Pancreas (tissue), 10 donors: ENCODE measurements at regions not wholly inside any gene's neighbourhood (a gene's known extent, or its start where the extent isn't known, plus 50 kb on each side); places are given as distances from the start of the nearest gene placed in this dataset.
"Not testable (repeated sequence)": the region's sequence is repeated elsewhere in the genome, so short reads cannot be mapped to it uniquely, and the experiment has no call there.

ENCODE experiments used
- ATAC-seq, 4 donors: fragments of 200-7000 bp; cut with Tn5 transposase; one replicate each; pipeline versions ENCODE4 v1.8.0 to v1.9.1; 2020; ENCODE audit warnings: mild to moderate bottlenecking in 4 of 4, moderate library complexity in 4 of 4
- DNase-seq, 6 donors: peaks; one replicate each; pipeline ENCODE4 v3.0.0-alpha.2; 2020
- FAIRE-seq: peaks from 2 replicates; lab custom pipeline; 2012; peaks lifted over from hg19 to GRCh38; lab: Jason Lieb, UNC
- H3K27ac ChIP-seq, 4 donors: fragments of 200-600 bp; sonication (generic); 1 replicate in 3 of 4; 2 replicates in 1 of 4; pipeline versions ENCODE4 v1.5.0 to v1.8.0; 2020
- H3K27me3 ChIP-seq, 4 donors: fragments of 200-600 bp; one replicate each; pipeline ENCODE4 v1.8.0; 2021
- H3K36me3 ChIP-seq, 3 donors: fragments of 200-600 bp; sonication (generic) in 1 of 3; one replicate each; pipeline versions ENCODE4 v1.5.0 to v1.8.0; 2020 to 2021
- H3K4me1 ChIP-seq, 3 donors: fragments of 200-600 bp; one replicate each; pipeline ENCODE4 v1.8.0; 2021
- H3K4me3 ChIP-seq, 4 donors: fragments of 200-600 bp; sonication (generic) in 2 of 4; one replicate each; pipeline versions ENCODE4 v1.5.0 to v1.8.0; 2020 to 2021
- H3K9me3 ChIP-seq, 4 donors: fragments of 200-600 bp; one replicate each; pipeline ENCODE4 v1.8.0; 2021
- WGBS, 2 donors: extraction: QIAGEN DNeasy Blood & Tissue Kit; methylation state at CpG; one replicate each; pipeline ENCODE4 v1.1.7; 2013; 5-methylcytosine and 5-hydroxymethylcytosine counted together
- intact Hi-C, 3 donors: fragments of 100-400 bp; cut with DNase I; formaldehyde crosslinking; loops; one replicate each; pipeline versions ENCODE4 v1.11.1 to v1.14.2; 2022
- TF ChIP-seq, protein P1 (sequence below), 4 donors: fragments of 200-600 bp; sonication (generic) in 3 of 4; IDR thresholded peaks; one replicate each; pipeline versions ENCODE4 v1.5.0 to v1.8.0; 2021; ENCODE audit warnings: antibody characterized with exemption in 4 of 4
- donor health status: healthy with polysubstance abuse.
- donor health status: DM: no; HTN: no; CAD: no; lungs with moderate emphysema.
- donor health status: DM: no; HTN: no; CAD: no.
- donor health status: control.
- donor health status: control.
- donor health status: Bipolar disorder and iron deficiency.
- donor health status: DM: yes; HTN: yes; CAD: no.
- donor health status: DM: no; HTN: no; CAD: no.
- donor health status: DM: no; HTN: no; CAD: no.
- donor health status: DM: yes; HTN: yes; CAD: no.

DNA sequence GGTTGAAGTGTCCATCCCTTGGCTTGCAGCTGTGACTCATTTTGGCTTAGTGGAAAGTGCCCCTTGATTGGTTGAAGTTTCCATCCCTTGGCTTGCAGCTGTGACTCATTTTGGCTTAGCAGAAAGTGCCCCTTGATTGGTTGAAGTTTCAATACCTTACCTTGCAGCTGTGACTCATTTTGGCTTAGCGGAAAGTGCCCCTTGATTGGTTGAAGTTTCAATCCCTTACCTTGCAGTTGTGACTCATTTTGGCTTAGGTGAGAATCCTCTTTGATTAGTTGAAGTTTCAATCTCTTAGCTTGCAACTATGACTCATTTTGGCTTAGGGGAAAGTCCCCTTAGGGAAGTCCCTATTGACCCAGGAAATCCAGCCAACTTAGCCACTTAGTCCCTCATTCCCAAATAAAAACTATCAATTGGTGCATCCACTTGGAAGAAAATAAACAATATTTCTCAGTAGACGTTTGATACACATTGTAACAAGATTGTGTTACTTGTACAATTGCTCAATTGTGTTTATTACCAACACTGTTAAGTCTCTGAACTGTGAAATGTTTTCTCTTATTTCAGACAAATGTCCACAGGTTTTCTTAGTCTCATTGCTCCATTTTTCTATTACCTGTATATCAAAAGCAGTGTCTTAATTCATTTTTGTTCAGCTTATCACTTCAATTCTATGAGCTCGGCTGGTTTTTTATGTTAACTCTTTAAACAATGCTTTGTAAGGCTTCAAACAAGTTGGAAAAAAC lies 2308.8 kb upstream of the ACO1 start:
- Histone ChIP-seq H3K27ac (no peak overlapping the region), H3K4me1 (no peaks in the 10 kb centered on the region), H3K36me3 (no peaks in the 10 kb centered on the region), H3K9me3 (no peaks in the 10 kb centered on the region), H3K4me3 (no peak overlapping the region), H3K27me3 (no peaks in the 10 kb centered on the region)
- DNase-seq (no peak), FAIRE-seq (no peak), ATAC-seq (no peak)
- TF ChIP-seq, protein P1, sequence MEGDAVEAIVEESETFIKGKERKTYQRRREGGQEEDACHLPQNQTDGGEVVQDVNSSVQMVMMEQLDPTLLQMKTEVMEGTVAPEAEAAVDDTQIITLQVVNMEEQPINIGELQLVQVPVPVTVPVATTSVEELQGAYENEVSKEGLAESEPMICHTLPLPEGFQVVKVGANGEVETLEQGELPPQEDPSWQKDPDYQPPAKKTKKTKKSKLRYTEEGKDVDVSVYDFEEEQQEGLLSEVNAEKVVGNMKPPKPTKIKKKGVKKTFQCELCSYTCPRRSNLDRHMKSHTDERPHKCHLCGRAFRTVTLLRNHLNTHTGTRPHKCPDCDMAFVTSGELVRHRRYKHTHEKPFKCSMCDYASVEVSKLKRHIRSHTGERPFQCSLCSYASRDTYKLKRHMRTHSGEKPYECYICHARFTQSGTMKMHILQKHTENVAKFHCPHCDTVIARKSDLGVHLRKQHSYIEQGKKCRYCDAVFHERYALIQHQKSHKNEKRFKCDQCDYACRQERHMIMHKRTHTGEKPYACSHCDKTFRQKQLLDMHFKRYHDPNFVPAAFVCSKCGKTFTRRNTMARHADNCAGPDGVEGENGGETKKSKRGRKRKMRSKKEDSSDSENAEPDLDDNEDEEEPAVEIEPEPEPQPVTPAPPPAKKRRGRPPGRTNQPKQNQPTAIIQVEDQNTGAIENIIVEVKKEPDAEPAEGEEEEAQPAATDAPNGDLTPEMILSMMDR (IDR thresholded peaks at IDR 0.05): no peak
- intact Hi-C loops: no loop called here
- WGBS, 2 donors: 16 to 38% methylated on average over 3 of the region's 3 CpGs

DNA sequence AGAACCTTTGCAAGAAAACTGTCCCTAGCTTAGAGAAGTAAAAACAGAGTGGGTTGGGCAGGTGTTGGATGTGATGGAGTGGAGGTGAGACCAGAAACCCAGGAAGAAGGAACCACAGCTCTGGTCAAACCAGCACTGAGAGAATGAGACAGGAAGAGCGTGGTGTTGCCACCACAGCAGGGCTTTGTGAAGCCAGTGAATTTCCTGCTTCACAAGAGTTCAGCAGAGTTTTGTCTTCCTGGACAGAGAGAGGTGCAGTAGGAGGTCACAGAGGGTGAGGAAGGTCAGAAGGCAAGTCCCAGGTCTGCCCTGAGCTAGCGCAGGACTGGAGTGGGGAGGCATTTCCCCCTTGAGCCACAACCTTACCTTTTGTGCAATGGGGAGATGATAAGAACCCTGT lies 2306.2 kb upstream of the ACO1 start:
- DNase-seq (no peak), ATAC-seq (no peak), FAIRE-seq (no peak)
- Histone ChIP-seq H3K4me1 (no peaks in the 10 kb centered on the region), H3K27me3 (no peaks in the 10 kb centered on the region), H3K9me3 (no peaks in the 10 kb centered on the region), H3K27ac (no peak overlapping the region), H3K4me3 (no peak overlapping the region), H3K36me3 (no peaks in the 10 kb centered on the region)
- TF ChIP-seq, protein P1 (IDR thresholded peaks at IDR 0.05): no peak
- intact Hi-C loops: no loop called here
- WGBS, 2 donors: 70 to 72% methylated on average over 2 of the region's 2 CpGs

DNA sequence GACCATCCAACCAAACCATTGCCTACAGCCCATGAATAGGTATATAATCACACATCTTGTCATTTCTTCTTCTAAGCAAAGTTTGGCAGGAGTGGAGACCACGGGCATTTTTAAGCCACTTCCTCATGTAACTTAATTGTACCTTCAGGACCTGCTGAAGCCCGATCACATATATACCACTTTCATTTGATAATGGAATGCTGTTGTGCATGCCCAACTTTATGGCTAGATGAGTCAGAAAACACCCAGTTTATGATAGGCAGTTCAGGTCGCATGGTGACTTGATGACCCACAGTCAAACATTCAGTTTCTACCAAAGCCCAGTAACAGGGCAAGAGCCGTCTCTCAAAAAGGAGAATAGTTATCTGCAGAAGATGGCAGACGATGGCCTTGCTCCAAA lies 2295.0 kb upstream of the ACO1 start:
- Histone ChIP-seq H3K36me3 (no peaks in the 10 kb centered on the region), H3K27ac (no peak overlapping the region), H3K27me3 (no peaks in the 10 kb centered on the region), H3K4me1 (no peaks in the 10 kb centered on the region), H3K4me3 (no peak overlapping the region), H3K9me3 (no peaks in the 10 kb centered on the region)
- ATAC-seq (no peak), FAIRE-seq (no peak), DNase-seq (no peak)
- intact Hi-C loops: no loop called here
- TF ChIP-seq, protein P1 (IDR thresholded peaks at IDR 0.05): no peak
- WGBS, 2 donors: 63 to 70% methylated on average over 5 of the region's 5 CpGs

DNA sequence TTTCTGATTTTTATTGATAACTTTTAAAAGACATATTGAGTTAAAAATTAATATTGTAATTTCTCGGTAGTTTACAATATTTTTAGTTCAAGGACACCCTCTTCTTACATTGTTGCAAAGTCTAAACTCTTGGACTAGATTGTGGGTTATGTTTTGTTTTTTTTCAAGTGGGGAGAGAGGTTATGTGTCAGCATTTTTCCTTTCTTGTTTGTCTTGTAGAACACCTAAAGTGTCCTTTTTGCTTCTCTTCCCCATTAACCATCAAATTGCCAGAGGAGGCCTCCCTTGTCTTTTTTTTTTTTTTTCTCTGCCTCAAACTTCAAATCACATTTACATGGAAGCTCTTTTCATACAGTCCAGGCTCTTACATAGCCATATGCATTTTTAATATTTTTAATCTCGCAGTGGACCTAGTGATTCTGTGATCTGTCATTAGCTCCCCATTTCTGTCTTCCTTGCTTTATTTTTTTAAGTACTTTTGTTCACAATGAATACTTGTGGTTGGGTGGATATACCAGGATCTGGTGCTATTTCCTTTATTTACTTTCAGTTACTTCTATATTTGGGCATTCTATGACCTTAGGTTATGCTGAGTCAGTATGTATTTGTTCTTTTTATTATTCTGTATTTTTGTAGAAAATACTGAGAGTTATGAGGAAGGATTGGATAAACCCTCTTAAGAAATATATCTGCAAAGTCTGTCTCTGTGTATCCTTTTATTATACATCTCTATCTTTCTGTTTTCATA lies 2280.6 kb upstream of the ACO1 start:
- H3K4me1 ChIP-seq: no peaks in the 10 kb centered on the region
- peaks cover 0 to 4% (median 0%) of the 10 kb centered on the region in 4 donors for H3K9me3 ChIP-seq
- ATAC-seq (no peak), DNase-seq (no peak), FAIRE-seq (no peak)
- H3K4me3 ChIP-seq: no peak overlapping the region
- no peak overlapping the region for H3K27ac ChIP-seq
- no peaks in the 10 kb centered on the region for H3K27me3 ChIP-seq
- TF ChIP-seq, protein P1 (IDR thresholded peaks at IDR 0.05): no peak
- intact Hi-C loops: no loop called here
- no peaks in the 10 kb centered on the region for H3K36me3 ChIP-seq
- 38 to 51% methylated on average over 2 of the region's 2 CpGs for WGBS, 2 donors

DNA sequence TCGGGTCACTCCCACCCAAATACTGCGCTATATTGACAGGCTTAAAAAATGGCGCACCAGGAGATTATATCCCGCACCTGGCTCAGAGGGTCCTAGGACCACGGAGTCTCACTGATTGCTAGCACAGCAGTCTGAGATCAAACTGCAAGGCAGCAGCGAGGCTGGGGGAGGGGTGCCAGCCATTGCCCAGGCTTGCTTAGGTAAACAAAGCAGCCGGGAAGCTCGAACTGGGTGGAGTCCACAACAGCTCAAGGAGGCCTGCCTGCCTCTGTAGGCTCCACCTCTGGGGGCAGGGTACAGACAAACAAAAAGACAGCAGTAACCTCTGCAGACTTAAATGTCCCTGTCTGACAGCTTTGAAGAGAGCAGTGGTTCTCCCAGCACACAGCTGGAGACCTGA lies 2277.3 kb upstream of the ACO1 start:
- FAIRE-seq, H3K9me3 ChIP-seq, H3K36me3 ChIP-seq, H3K27ac ChIP-seq, ATAC-seq, intact Hi-C loops, H3K4me1 ChIP-seq, H3K4me3 ChIP-seq, H3K27me3 ChIP-seq: not testable (repeated sequence)
- peak in 1 of 6 donors; percentile 30 for DNase-seq
- WGBS, 2 donors: 81 to 82% methylated on average over 8 of the region's 8 CpGs
